H9 (cell line): ENCODE measurements at regions not wholly inside any gene's neighbourhood (a gene's known extent, or its start where the extent isn't known, plus 50 kb on each side); places are given as distances from the start of the nearest gene placed in this dataset.

Experiments used
- DNase-seq: peaks from one replicate; pipeline ENCODE4 v3.0.0-alpha.2; 2017
- H2AFZ ChIP-seq: one replicate; pipeline ENCODE4 v1.6.1; 2013; ENCODE audit warnings: mild to moderate bottlenecking, low read length, control low read depth, moderate library complexity
- H2AK5ac ChIP-seq: 2 replicates; pipeline ENCODE4 v1.6.1; 2013; ENCODE audit warnings: low read length, control low read depth, mixed read lengths; ENCODE audit not compliant: insufficient read length
- H2BK120ac ChIP-seq: one replicate; pipeline ENCODE4 v1.6.1; 2013; ENCODE audit warnings: low read depth, mild to moderate bottlenecking, low read length, control low read depth, inconsistent platforms; ENCODE audit not compliant: poor library complexity, severe bottlenecking
- H2BK12ac ChIP-seq: 2 replicates; pipeline ENCODE4 v1.6.1; 2013; ENCODE audit warnings: low read length, control low read depth, mixed read lengths, low read depth; ENCODE audit not compliant: insufficient read length
- H2BK15ac ChIP-seq: 2 replicates; pipeline ENCODE4 v1.6.1; 2013; ENCODE audit warnings: low read depth, low read length, control low read depth
- H2BK20ac ChIP-seq: one replicate; pipeline ENCODE4 v1.6.1; 2013; ENCODE audit warnings: low read depth, mild to moderate bottlenecking, low read length, control low read depth, inconsistent platforms; ENCODE audit not compliant: poor library complexity, severe bottlenecking
- H2BK5ac ChIP-seq: 2 replicates; pipeline ENCODE4 v1.6.1; 2013; ENCODE audit warnings: low read length, control low read depth, mixed read lengths; ENCODE audit not compliant: insufficient read length
- H3K14ac ChIP-seq: 2 replicates; pipeline ENCODE4 v1.6.1; 2013; ENCODE audit warnings: low read length, control low read depth; ENCODE audit not compliant: insufficient read depth
- H3K18ac ChIP-seq: 2 replicates; pipeline ENCODE4 v1.6.1; 2013; ENCODE audit warnings: low read depth, mild to moderate bottlenecking, mixed read lengths, low read length, control low read depth; ENCODE audit not compliant: insufficient read length
- H3K23ac ChIP-seq: 2 replicates; pipeline ENCODE4 v1.6.1; 2013; ENCODE audit warnings: low read length, control low read depth, mixed read lengths, low read depth; ENCODE audit not compliant: insufficient read length
- H3K23me2 ChIP-seq: 2 replicates; pipeline ENCODE4 v1.6.1; 2013; ENCODE audit warnings: low read depth, mild to moderate bottlenecking, mixed read lengths, low read length, control low read depth; ENCODE audit not compliant: insufficient read length, poor library complexity, severe bottlenecking
- H3K27ac ChIP-seq: 2 replicates; pipeline ENCODE4 v1.5.1; 2013; ENCODE audit warnings: low read length, control low read depth, mixed read lengths, low read depth; ENCODE audit not compliant: insufficient read length
- H3K27me3 ChIP-seq: 2 replicates; pipeline ENCODE4 v1.6.1; 2013; ENCODE audit warnings: low read length, control low read depth, inconsistent platforms; ENCODE audit not compliant: insufficient read depth
- H3K4ac ChIP-seq: 2 replicates; pipeline ENCODE4 v1.6.1; 2013; ENCODE audit warnings: low read depth, mild to moderate bottlenecking, control low read depth, inconsistent platforms, low read length, moderate library complexity
- H3K4me1 ChIP-seq: 2 replicates; pipeline ENCODE4 v1.6.1; 2013; ENCODE audit warnings: low read length, control low read depth, inconsistent platforms; ENCODE audit not compliant: insufficient read depth
- H3K4me2 ChIP-seq: 2 replicates; pipeline ENCODE4 v1.6.1; 2013; ENCODE audit warnings: low read length, control low read depth, mixed read lengths; ENCODE audit not compliant: insufficient read length, insufficient read depth
- H3K56ac ChIP-seq: 2 replicates; pipeline ENCODE4 v1.6.1; 2013; ENCODE audit warnings: low read depth, mild to moderate bottlenecking, mixed read lengths, low read length, control low read depth; ENCODE audit not compliant: insufficient read length
- H3K79me1 ChIP-seq: 2 replicates; pipeline ENCODE4 v1.6.1; 2013; ENCODE audit warnings: low read depth, mild to moderate bottlenecking, moderate library complexity, low read length, control low read depth, inconsistent platforms; ENCODE audit not compliant: insufficient read depth, poor library complexity, severe bottlenecking
- H3K79me2 ChIP-seq: 2 replicates; pipeline ENCODE4 v1.6.1; 2013; ENCODE audit warnings: low read length, control low read depth, inconsistent platforms; ENCODE audit not compliant: insufficient read depth
- H3K9ac ChIP-seq: 2 replicates; pipeline ENCODE4 v1.6.1; 2013; ENCODE audit warnings: low read length, control low read depth, mixed read lengths; ENCODE audit not compliant: insufficient read length; ENCODE audit errors: extremely low read depth
- H3K9me3 ChIP-seq: one replicate; pipeline ENCODE4 v1.6.1; 2013; ENCODE audit warnings: low read depth, low read length, inconsistent platforms; ENCODE audit not compliant: control insufficient read depth
- H3T11ph ChIP-seq: one replicate; pipeline ENCODE4 v1.6.1; 2013; ENCODE audit warnings: mild to moderate bottlenecking, low read length, control low read depth, inconsistent platforms
- H4K20me1 ChIP-seq: one replicate; pipeline ENCODE4 v1.6.1; 2013; ENCODE audit not compliant: control insufficient read depth, insufficient read length, insufficient read depth
- H4K5ac ChIP-seq: 2 replicates; pipeline ENCODE4 v1.6.1; 2013; ENCODE audit warnings: low read depth, mild to moderate bottlenecking, mixed read lengths, low read length, control low read depth; ENCODE audit not compliant: insufficient read length
- H4K8ac ChIP-seq: replicated peaks from 2 replicates; pipeline ENCODE4 v1.6.1; 2013; ENCODE audit warnings: low read length, control low read depth, mixed read lengths, low read depth; ENCODE audit not compliant: insufficient read length
- H4K91ac ChIP-seq: 2 replicates; pipeline ENCODE4 v1.6.1; 2013; ENCODE audit warnings: low read depth, mild to moderate bottlenecking, moderate library complexity, mixed read lengths, low read length, control low read depth; ENCODE audit not compliant: insufficient read length
- H3K27ac Mint-ChIP-seq, 3 experiments: 2 replicates in 2 of 3; 3 replicates in 1 of 3; pipeline ENCODE4 v1.8.0; 2020 to 2021; ENCODE audit warnings: mixed read lengths in 3 of 3, mild to moderate bottlenecking in 1 of 3, moderate library complexity in 1 of 3
- H3K27me3 Mint-ChIP-seq: 2 replicates; pipeline ENCODE4 v1.8.0; 2021; ENCODE audit warnings: low read depth, mild to moderate bottlenecking, moderate library complexity, mixed read lengths
- H3K36me3 Mint-ChIP-seq, 3 experiments: 2 replicates in 2 of 3; 3 replicates in 1 of 3; pipeline ENCODE4 v1.8.0; 2020 to 2021; ENCODE audit warnings: low read depth in 3 of 3, mixed read lengths in 3 of 3; ENCODE audit not compliant: insufficient read depth in 1 of 3
- H3K4me1 Mint-ChIP-seq, 2 experiments: 2 replicates each; pipeline ENCODE4 v1.8.0; 2020; ENCODE audit warnings: mixed read lengths in 2 of 2
- H3K4me3 Mint-ChIP-seq, 2 experiments: 2 replicates in 1 of 2; 3 replicates in 1 of 2; pipeline ENCODE4 v1.8.0; 2020 to 2021; ENCODE audit warnings: mild to moderate bottlenecking in 2 of 2, mixed read lengths in 2 of 2, moderate library complexity in 1 of 2
- H3K9me3 Mint-ChIP-seq, 2 experiments: 2 replicates in 1 of 2; 3 replicates in 1 of 2; pipeline ENCODE4 v1.8.0; 2020; ENCODE audit warnings: mild to moderate bottlenecking in 2 of 2, mixed read lengths in 2 of 2, moderate library complexity in 1 of 2
- TF ChIP-seq, protein P1 (sequence below): fragments of 200-600 bp; sonication (generic); conservative IDR thresholded peaks from 3 replicates; pipeline ENCODE4 v1.8.0; 2021; ENCODE audit warnings: antibody characterized with exemption, mild to moderate bottlenecking

GRCh38 chr3:6516143-6516542, 344.8 kb upstream of the GRM7 start:
- H4K5ac ChIP-seq, result no peak overlapping the region
- no peaks in the 10 kb centered on the region for H4K20me1 ChIP-seq
- H3K4ac ChIP-seq, result no peak overlapping the region
- no peaks in the 10 kb centered on the region for H3K79me2 ChIP-seq
- H3K27ac Mint-ChIP-seq, result no peak overlapping the region
- no peaks in the 10 kb centered on the region for H3K23me2 ChIP-seq
- no peak overlapping the region for H2AK5ac ChIP-seq
- H3K79me1 ChIP-seq, result no peaks in the 10 kb centered on the region
- DNase-seq, result no peak
- H3K27me3 ChIP-seq, result no peaks in the 10 kb centered on the region
- peaks cover 2 to 8% of the 10 kb centered on the region in 2 experiments; a peak in 2 of 4 replicates for H3K4me1 Mint-ChIP-seq
- no peaks in the 10 kb centered on the region for H3K9me3 ChIP-seq
- H3K4me3 Mint-ChIP-seq, result no peak overlapping the region
- no peak overlapping the region for H4K91ac ChIP-seq
- H2BK20ac ChIP-seq, result no peak overlapping the region
- H3K4me2 ChIP-seq, result no peak overlapping the region
- no peak overlapping the region for H3K56ac ChIP-seq
- no peaks in the 10 kb centered on the region for H3K9me3 Mint-ChIP-seq
- no peak overlapping the region for H3K27ac ChIP-seq
- no peak overlapping the region for H3K14ac ChIP-seq
- no peaks in the 10 kb centered on the region for H3K27me3 Mint-ChIP-seq
- no peak overlapping the region for H4K8ac ChIP-seq
- no peak overlapping the region for H3T11ph ChIP-seq
- no peak overlapping the region for H2AFZ ChIP-seq
- H3K36me3 Mint-ChIP-seq, result no peaks in the 10 kb centered on the region; a peak in 1 of 7 replicates
- TF ChIP-seq, protein P1, sequence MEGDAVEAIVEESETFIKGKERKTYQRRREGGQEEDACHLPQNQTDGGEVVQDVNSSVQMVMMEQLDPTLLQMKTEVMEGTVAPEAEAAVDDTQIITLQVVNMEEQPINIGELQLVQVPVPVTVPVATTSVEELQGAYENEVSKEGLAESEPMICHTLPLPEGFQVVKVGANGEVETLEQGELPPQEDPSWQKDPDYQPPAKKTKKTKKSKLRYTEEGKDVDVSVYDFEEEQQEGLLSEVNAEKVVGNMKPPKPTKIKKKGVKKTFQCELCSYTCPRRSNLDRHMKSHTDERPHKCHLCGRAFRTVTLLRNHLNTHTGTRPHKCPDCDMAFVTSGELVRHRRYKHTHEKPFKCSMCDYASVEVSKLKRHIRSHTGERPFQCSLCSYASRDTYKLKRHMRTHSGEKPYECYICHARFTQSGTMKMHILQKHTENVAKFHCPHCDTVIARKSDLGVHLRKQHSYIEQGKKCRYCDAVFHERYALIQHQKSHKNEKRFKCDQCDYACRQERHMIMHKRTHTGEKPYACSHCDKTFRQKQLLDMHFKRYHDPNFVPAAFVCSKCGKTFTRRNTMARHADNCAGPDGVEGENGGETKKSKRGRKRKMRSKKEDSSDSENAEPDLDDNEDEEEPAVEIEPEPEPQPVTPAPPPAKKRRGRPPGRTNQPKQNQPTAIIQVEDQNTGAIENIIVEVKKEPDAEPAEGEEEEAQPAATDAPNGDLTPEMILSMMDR, result no peak
- H2BK12ac ChIP-seq, result no peak overlapping the region
- no peak overlapping the region for H2BK5ac ChIP-seq
- H3K4me1 ChIP-seq, result no peaks in the 10 kb centered on the region
- no peak overlapping the region for H3K9ac ChIP-seq
- no peak overlapping the region for H3K23ac ChIP-seq
- H3K18ac ChIP-seq, result no peak overlapping the region
- H2BK120ac ChIP-seq, result no peak overlapping the region
- no peak overlapping the region for H2BK15ac ChIP-seq
